SIG-M5 treated with dmso at 0.1 percent for 504 hours (cell line): ENCODE measurements at regions not wholly inside any gene's neighbourhood (a gene's known extent, or its start where the extent isn't known, plus 50 kb on each side); places are given as distances from the start of the nearest gene placed in this dataset.
"Not testable (repeated sequence)": the region's sequence is repeated elsewhere in the genome, so short reads cannot be mapped to it uniquely, and the experiment has no call there.

Source experiments
- DNase-seq: peaks from one replicate; lab custom pipeline; 2025; ENCODE audit not compliant: unreplicated experiment; lab: John Stamatoyannopoulos, UW

DNA sequence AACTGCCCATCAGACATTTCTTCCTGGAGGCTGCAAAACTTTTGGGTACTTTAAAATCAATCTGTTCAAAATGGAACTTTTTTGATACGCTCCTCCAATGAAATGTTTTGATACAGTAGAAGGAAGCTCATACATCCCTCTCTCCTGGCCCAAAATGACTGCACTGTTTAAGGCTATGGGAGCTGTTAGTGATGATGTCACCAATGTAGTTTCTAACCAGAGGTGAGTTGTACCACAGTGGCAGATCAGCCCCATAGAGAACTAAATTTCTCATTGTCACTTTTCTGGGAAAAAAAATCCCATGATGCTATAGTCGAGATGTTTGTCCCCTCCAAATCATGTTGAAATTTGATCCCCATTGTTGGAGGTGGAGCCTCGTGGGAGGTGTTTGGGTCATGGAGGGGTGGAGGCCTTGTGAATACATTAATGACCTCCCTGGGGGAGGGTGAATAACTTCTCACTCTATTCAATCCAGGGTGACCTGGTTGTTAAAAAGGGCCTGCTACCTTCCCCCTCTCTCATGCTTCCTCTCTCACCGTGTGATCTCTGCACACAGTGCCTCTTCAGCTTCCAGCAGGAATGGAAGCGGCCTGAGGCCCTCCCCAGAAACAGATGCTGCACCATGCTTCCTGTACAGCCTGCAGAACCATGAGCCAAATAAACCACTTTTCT lies 117.4 kb upstream of the NPAS2 start:
- DNase-seq = no peak

DNA sequence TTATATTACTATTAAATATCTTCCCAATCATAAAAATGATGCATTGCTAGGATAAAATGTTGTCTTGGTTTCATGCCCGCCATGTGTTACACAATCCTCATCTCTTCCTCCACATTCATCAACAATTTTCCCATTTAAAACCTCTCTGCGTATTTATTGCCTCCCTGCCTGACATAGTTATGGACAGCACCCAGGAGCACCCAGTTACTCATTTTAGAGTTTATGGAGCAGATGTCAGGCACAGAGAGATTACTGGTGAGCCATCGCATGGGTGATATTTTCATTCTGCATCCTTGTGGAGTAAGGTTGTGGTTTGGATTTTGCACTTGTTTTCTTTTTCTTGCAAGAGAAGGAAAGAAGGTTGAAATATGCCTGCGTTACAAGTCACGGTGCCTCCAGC lies 116.7 kb upstream of the NPAS2 start:
- DNase-seq = no peak

GRCh38 chr2:100703739-100704138 lies 116.2 kb upstream of the NPAS2 start:
- DNase-seq = no peak

DNA sequence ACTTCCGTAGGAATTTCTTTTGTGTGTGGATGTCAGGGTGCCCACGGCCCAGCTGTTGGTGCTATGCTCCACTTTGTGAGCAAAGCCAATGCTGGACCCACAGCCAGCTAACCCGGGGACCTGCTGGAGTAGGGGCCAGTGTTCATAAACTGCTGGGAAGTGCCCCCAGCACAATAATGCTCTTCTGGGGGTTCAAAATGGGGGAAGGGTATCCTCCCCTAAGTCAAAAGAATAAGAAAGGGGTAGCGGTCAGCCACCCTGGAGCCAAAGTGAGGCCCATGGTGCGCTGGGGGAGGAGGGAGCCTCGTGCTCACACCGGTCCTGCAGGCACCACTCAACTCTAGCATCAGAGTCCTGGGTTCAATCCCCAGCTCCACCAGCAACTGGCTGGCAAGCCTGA lies 115.8 kb upstream of the NPAS2 start:
- no peak for DNase-seq

DNA sequence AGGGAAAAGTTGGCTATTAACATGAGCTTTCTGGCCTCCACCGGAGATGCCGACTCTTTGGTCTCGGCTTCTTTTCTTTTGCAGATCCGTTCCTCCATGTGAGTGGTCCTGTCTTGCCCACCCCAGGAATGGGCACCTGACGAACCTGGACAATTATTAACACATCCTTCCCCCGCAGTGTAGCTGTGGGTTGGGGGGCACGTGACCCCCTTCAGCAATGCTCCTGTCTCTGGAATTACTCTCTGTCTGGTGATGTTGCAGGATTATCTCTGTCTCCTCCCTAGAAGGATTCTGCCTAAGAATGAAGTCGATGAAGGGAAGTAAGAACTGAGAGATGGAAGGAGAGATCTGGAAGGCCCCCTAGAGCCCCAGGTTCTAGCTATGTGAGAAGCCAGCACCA lies 115.2 kb upstream of the NPAS2 start:
- DNase-seq = no peak

DNA sequence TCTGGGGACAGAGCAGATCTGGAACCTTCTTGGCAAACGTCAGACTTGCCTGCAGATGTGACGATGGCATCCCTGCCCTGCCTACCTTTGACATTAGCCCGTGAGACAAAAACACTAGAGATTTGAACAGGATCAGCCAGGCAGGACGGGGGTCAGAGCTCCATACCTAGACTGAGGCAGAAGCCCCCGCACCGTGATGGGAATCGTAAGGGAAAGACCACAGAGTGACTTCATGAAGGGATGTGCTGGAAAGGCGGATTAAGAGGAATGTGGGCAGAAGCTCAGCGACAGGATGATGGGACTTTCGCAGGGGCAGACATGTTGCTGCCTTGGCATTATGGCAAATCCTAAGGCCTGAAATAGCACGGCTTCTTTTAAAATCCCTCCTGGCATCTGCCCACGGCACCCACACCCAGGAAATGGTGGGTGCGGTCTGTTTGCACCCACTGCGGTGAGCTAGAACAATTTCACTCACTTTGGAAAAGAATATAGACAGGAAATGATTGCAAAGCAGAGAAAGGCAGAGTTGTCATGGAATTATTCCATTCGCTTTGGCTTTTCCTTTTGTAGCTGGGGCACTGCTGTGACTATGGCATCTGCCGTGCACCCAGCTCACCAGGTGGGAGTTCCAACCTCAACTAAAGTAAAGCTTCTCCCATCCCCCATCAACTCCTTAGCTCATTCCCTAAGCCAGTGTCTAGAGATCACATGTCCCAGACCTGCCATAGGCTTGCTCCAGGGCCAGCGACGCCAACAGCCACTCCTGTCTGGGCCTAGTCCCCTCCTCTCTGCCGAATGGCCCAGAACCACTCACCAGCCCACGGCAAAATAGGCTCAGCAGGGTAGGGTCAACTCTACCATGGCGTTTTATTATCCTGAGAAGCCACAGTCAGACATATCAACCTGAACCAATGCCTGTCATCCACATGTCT lies 112.7 kb upstream of the NPAS2 start:
- DNase-seq = no peak

GRCh38 chr2:100708333-100708732 lies 111.6 kb upstream of the NPAS2 start:
- DNase-seq = no peak

DNA sequence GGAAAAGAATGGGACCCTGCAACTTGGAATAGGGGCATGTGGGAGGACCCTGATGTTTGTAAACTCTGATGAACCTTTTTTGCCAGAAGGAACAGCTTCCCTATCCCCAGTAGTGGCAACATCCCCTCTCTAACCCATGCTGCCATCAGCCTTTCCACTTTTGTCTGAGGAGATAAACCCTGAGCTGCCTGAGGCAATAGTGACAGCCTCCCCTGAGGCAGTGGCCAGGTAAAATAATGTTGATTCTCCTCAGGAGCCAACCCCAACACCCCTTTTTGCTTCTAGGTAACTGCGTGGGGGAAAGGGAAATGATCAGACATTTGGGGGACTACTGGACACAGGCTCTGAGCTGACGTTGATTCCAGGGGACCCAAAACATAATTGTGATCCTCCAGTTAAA lies 106.8 kb upstream of the NPAS2 start:
- DNase-seq = no peak

DNA sequence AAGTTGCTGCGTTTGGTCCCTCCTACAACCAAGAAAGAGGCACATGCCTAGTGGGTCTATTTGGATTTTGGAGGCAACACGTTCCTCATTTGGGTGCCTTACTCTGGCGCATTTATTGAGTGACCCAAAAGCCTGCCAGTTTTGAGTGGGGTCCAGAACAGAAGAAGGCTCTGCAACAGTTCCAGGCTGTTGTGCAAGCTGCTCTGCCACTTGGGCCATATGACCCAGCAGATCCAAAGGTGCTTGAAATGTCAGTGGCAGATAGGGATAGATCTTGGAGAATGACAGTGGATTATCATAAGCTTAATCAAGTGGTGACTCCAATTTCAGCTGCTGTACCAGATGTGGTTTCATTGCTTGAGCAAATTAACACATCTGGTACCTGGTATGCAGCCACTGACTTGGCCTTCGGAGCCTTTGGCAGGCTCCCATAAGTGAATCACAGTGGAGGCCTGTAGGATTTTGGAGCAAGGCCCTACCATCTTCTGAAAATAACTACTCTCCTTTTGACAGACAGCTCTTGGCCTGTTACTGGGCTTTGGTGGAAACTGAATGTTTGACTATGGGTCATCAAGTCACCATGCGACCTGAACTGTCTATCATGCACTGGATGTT lies 105.4 kb upstream of the NPAS2 start:
- not testable (repeated sequence) for DNase-seq

DNA sequence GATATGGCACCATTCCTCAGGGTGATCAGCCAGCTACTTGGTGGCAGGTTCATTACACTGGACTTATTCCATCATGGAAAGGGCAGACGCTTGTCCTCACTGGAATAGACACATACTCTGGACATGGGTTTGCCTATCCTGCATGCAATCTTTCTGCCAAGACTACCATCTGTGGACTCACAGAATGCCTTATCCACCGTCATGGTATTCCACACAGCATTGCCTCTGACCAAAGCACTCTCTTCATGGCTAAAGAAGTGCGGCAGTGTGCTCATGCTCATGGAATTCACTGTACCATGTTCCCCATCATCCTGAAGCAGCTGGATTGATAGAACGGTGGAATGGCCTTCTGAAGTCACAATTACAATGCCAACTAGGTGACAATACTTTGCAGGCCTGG lies 104.1 kb upstream of the NPAS2 start:
- DNase-seq = not testable (repeated sequence)

DNA sequence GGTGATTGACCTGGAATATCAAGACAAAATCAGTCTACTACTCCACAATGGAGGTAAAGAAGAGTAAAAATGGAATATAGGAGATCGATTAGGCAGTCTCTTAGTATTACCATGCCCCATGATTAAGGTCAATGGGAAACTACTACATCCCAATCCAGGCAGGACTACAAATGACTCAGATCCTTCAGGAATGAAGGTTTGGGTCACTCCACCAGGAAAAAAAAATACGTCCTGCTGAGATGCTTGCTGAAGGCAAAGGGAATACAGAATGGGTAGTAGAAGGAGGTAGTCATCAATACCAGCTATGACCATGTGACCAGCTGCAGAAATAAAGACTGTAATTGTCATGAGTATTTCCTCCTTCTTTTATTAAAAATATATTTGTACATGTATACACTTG lies 103.4 kb upstream of the NPAS2 start:
- DNase-seq = no peak

DNA sequence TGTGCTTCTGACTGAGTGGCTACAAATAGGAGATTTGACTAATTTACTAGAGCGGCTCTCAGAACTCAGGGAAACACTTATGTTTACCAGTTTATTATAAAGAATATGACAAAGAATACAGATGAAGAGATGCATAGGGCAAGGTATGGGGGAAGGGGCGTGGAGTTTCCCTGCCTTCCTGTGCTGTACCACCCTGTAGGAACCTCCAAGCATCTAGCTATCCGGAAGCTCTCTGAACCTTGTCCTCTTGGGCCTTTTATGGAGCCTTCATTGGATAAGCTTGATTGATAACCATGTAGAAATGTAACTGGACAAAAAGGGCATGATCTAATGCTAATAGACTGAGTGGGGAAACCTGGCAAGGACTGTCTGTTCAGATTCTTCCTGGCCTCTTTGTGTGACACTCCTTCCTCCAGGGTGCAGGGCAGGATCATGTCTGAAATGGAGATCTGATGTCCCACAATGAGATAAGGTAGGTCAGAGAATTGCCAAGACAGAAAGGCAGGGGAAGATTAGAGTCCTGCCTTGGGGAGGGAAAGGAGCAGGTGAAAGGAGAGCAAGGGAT lies 101.8 kb upstream of the NPAS2 start:
- DNase-seq = no peak

- DNase-seq = no peak
Observed at GRCh38 chr2:100720445-100720844, 99.5 kb upstream of the NPAS2 start.

- DNase-seq = no peak
Observed at GRCh38 chr2:100721693-100722092, 98.2 kb upstream of the NPAS2 start.

DNA sequence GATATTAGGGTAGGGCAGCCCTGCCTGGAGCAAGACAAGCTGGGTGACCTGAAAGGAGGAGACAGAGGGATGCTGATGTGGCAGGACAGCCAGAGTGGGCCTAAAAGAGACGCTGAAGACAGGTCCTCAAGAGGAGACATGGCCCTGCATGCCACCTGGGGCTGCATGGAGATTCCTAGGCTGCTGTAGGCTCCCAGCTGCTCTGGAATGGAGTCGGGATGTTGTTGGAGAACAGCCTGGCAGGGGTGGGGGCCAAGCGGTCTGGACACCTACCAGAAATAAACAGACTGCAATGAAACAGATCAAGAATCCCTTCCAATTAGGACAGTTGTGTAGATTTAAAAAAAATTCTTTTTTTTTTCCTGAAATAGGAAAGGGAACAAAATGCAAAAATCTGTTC lies 97.8 kb upstream of the NPAS2 start:
- no peak for DNase-seq

DNA sequence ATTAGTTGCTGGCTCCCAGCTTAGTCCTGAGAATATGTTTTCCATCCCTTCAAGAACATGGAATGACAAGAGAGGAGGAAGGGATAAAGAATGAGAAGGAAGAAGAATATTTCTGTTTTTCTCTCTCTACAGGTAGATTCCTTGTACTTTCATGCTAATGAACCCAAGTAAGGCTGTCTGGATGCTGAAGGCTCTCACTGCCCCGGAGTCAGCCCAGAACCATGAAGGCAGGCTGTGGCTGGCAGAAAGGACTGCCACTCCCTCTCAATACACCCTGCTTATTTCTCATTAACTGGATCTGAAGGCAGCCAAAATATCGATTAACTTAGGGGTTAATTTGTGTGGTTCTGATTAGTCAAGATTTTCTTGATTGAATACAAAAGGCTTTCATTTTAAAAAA lies 93.1 kb upstream of the NPAS2 start:
- DNase-seq = no peak

GRCh38 chr2:100730290-100730868 lies 89.6 kb upstream of the NPAS2 start:
- peak; percentile 62 for DNase-seq

DNA sequence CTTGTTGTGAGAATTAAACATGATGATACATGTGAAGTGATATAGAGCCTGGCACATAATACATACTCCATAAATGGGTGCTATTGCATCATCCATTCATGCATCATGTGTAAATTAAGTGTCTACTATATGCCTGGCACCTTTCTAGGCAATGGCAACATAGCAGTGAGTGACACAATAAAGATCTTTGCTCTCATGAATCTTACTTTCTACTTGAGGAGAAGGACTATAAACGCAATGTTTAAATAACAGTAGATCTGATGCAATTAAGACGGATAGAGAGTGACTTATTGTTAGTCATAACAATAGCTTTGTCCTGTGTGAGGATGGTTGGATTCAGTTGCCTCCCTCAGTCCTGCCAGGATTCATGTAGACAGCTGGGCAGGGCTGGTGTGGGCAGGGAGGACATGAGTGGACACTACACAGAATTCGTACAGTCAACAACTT lies 88.4 kb upstream of the NPAS2 start:
- DNase-seq = no peak

DNA sequence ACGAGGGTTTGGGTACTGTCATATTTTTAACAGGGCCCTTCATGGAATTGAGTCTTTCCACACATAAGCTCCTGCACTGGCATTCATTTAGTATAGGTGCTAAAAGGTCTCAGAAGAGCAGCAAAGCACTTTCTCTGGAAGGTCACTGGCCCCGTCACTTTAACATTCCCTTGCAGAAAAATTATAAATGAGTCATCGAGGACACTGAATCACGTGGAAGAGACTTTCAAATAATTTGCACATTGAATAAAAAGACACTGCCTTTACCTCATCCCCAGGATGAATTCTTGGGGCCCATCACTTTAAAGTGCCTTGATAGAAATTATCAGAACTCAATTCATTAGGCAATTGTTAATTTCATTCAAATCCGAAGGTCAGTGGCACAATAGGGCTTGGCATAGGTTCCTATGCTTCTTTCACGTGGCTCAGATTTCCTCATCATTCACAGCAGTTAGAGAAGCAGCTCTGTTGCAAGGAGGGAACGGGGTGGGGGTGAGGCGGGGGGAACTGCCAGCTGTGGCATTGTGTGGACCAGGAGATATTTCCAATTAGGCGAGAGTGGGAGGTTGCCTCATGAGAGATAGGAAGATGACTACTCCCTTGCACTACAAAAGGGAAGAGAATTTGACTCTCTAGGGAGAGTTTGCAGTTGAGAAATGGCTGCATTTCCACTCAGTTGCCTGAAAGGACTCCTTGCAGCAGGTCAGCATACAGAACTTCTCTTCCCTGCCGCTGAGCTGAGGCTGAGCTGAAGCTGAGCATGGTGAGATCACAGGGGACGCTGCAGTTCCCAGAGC lies 86.3 kb upstream of the NPAS2 start:
- DNase-seq = peak; percentile 75

DNA sequence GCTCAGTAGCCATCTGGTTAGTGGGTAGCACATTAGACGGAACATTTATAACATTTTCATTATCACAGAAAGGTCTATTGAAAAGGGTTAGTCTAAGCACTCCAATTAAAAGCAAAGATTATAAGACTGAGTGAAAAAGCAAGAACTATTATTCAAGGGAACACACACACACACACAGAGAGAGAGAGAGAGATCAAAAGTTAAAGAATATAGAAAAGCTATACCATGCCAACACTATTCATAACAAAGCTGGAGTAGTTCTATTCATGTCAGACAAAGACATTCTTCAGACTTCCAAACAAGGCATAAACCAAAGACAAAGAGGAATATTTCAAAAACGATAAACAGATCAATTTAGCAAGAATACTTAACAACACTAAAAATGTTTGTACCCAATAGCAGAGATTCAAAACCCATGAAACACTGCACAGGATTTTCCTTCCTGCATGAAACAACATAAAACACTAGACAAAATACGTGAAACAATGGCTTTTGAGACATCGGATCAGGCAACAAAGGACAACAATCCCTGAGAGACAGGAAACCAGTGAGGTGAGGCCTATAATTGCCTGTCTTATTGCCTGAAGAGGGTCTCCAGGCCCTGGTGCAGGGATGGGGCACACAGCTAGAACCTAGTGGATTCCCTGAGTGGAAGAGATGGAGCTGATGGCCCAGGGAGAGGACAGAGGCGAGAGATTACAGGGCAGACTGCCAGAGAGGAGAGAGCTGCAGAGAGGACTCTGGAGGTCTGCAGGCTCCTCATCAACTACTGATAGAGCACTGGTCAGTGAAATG lies 83.6 kb upstream of the NPAS2 start:
- no peak for DNase-seq
